ENCODE measurements at regions not wholly inside any gene's neighbourhood (a gene's known extent, or its start where the extent isn't known, plus 50 kb on each side); places are given as distances from the start of the nearest gene placed in this dataset.

DNA sequence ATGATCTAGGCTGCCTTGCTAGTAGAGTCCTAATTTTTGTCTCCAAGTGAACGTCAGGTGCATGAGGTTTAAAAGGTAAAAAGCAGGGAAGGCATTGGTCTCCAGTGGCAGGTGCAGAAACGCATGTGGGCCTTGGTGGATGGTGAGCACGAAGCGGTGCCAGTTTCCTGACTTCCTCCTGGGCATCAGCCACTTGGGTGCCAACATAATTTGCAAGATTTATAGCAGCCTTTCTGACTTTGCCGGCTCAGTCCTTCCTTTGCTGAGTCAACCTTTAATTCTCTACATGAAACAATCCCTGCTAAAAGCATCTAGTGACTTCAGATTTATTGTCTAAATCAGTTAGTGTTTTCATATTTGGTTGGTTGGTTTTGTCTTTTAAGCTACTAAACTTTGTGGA lies 355.7 kb upstream of the TMEM132C start:
- no peak for TF ChIP-seq TAF1 (IDR thresholded peaks at IDR 0.05; ENCODE audit: low read depth)
- no peak for TF ChIP-seq CREB1 (IDR thresholded peaks at IDR 0.05; ENCODE audit: low read depth)
- no peak for TF ChIP-seq ZBTB7A (IDR thresholded peaks at IDR 0.05; ENCODE audit: low read depth)
- TF ChIP-seq TCF12 (IDR thresholded peaks at IDR 0.05; ENCODE audit: low read depth), result no peak
- TF ChIP-seq, protein P1, sequence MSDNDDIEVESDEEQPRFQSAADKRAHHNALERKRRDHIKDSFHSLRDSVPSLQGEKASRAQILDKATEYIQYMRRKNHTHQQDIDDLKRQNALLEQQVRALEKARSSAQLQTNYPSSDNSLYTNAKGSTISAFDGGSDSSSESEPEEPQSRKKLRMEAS (IDR thresholded peaks at IDR 0.05), result no peak
- TF ChIP-seq TEAD4 (IDR thresholded peaks at IDR 0.05), result no peak
- TF ChIP-seq CEBPB (IDR thresholded peaks at IDR 0.05), result no peak
- TF ChIP-seq EGR1 (IDR thresholded peaks at IDR 0.05), result no peak
- no peak for TF ChIP-seq YY1 (IDR thresholded peaks at IDR 0.05; ENCODE audit: low read depth)
- TF ChIP-seq, protein P2, sequence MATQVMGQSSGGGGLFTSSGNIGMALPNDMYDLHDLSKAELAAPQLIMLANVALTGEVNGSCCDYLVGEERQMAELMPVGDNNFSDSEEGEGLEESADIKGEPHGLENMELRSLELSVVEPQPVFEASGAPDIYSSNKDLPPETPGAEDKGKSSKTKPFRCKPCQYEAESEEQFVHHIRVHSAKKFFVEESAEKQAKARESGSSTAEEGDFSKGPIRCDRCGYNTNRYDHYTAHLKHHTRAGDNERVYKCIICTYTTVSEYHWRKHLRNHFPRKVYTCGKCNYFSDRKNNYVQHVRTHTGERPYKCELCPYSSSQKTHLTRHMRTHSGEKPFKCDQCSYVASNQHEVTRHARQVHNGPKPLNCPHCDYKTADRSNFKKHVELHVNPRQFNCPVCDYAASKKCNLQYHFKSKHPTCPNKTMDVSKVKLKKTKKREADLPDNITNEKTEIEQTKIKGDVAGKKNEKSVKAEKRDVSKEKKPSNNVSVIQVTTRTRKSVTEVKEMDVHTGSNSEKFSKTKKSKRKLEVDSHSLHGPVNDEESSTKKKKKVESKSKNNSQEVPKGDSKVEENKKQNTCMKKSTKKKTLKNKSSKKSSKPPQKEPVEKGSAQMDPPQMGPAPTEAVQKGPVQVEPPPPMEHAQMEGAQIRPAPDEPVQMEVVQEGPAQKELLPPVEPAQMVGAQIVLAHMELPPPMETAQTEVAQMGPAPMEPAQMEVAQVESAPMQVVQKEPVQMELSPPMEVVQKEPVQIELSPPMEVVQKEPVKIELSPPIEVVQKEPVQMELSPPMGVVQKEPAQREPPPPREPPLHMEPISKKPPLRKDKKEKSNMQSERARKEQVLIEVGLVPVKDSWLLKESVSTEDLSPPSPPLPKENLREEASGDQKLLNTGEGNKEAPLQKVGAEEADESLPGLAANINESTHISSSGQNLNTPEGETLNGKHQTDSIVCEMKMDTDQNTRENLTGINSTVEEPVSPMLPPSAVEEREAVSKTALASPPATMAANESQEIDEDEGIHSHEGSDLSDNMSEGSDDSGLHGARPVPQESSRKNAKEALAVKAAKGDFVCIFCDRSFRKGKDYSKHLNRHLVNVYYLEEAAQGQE (IDR thresholded peaks at IDR 0.05; ENCODE audit: low read depth), result no peak
- TF ChIP-seq EP300 (IDR thresholded peaks at IDR 0.05; ENCODE audit: borderline replicate concordance), result no peak
- TF ChIP-seq FOXM1 (IDR thresholded peaks at IDR 0.05; ENCODE audit: borderline replicate concordance, low read depth), result no peak
